H1 (cell line): ENCODE measurements at regions not wholly inside any gene's neighbourhood (a gene's known extent, or its start where the extent isn't known, plus 50 kb on each side); places are given as distances from the start of the nearest gene placed in this dataset.

Source experiments
- CTBP2 ChIP-seq: IDR thresholded peaks from 2 replicates; pipeline ENCODE4 v1.7.0; 2011; ENCODE audit warnings: borderline replicate concordance, mild to moderate bottlenecking, moderate library complexity, mixed read lengths, low read length; ENCODE audit not compliant: insufficient read depth, insufficient read length
- MAFK ChIP-seq: IDR thresholded peaks from 2 replicates; pipeline ENCODE4 v1.6.1; 2012; ENCODE audit warnings: low read depth, mild to moderate bottlenecking, improper control_type of control experiment, low read length
- NANOG ChIP-seq: IDR thresholded peaks from 2 replicates; pipeline ENCODE4 v1.6.1; 2011; ENCODE audit warnings: low read length, low read depth, mild to moderate bottlenecking, inconsistent platforms; ENCODE audit not compliant: insufficient read depth, poor library complexity, severe bottlenecking
- PHF8 ChIP-seq: fragments of 200-600 bp; sonication (generic); conservative IDR thresholded peaks from 2 replicates; pipeline ENCODE4 v1.7.1; 2012; ENCODE audit warnings: low read depth, mild to moderate bottlenecking, inconsistent platforms, low read length, moderate library complexity
- SAP30 ChIP-seq: fragments of 300-600 bp; sonication (generic); IDR thresholded peaks from 2 replicates; pipeline ENCODE4 v1.7.1; 2012; ENCODE audit warnings: low read length, moderate library complexity, mild to moderate bottlenecking, inconsistent platforms; ENCODE audit not compliant: insufficient read depth, insufficient replicate concordance
- SP4 ChIP-seq: IDR thresholded peaks from 2 replicates; pipeline ENCODE4 v1.6.1; 2012; ENCODE audit warnings: low read length, inconsistent platforms
- SUZ12 ChIP-seq: fragments of 200-600 bp; sonication (generic); IDR thresholded peaks from 2 replicates; pipeline ENCODE4 v1.6.1; 2012; ENCODE audit warnings: mild to moderate bottlenecking, inconsistent platforms, low read length, moderate library complexity, mixed read lengths
- TBP ChIP-seq: IDR thresholded peaks from 2 replicates; pipeline ENCODE4 v1.6.1; 2011; ENCODE audit warnings: low read depth, low read length, improper control_type of control experiment
- TF ChIP-seq, protein P1 (sequence below): fragments of 300-600 bp; sonication (generic); IDR thresholded peaks from 2 replicates; pipeline ENCODE4 v1.7.1; 2012; ENCODE audit warnings: low read length, moderate library complexity, mild to moderate bottlenecking, inconsistent platforms; ENCODE audit not compliant: insufficient replicate concordance
- TF ChIP-seq, protein P2 (sequence below): IDR thresholded peaks from 2 replicates; pipeline ENCODE4 v1.6.1; 2011; ENCODE audit warnings: low read depth, mild to moderate bottlenecking, low read length; ENCODE audit not compliant: insufficient read depth
- TF ChIP-seq, protein P3 (sequence below): IDR thresholded peaks from 2 replicates; pipeline ENCODE4 v1.6.1; 2012; ENCODE audit warnings: inconsistent platforms

DNA sequence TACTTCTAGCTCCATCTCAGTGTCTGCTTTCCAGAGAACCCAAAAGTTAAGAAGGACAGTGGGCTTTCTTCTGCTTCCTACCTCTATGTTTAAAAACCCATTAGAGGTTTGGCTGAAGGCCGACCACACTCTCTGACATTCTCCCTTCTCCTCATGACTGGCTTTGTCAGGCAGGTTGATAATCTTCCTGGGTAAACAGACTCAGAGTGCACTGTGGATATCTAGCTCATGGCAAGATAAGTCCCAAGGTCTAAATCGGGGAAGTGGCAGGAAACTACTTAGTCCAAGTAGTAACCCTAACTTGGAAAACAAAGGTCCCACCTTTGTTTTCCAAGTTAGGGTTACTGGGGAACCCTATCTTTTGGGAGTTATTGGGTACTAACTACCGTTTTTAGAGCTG is 161.9 kb upstream of the SPAG17 start (continued):
- TF ChIP-seq, protein P1, sequence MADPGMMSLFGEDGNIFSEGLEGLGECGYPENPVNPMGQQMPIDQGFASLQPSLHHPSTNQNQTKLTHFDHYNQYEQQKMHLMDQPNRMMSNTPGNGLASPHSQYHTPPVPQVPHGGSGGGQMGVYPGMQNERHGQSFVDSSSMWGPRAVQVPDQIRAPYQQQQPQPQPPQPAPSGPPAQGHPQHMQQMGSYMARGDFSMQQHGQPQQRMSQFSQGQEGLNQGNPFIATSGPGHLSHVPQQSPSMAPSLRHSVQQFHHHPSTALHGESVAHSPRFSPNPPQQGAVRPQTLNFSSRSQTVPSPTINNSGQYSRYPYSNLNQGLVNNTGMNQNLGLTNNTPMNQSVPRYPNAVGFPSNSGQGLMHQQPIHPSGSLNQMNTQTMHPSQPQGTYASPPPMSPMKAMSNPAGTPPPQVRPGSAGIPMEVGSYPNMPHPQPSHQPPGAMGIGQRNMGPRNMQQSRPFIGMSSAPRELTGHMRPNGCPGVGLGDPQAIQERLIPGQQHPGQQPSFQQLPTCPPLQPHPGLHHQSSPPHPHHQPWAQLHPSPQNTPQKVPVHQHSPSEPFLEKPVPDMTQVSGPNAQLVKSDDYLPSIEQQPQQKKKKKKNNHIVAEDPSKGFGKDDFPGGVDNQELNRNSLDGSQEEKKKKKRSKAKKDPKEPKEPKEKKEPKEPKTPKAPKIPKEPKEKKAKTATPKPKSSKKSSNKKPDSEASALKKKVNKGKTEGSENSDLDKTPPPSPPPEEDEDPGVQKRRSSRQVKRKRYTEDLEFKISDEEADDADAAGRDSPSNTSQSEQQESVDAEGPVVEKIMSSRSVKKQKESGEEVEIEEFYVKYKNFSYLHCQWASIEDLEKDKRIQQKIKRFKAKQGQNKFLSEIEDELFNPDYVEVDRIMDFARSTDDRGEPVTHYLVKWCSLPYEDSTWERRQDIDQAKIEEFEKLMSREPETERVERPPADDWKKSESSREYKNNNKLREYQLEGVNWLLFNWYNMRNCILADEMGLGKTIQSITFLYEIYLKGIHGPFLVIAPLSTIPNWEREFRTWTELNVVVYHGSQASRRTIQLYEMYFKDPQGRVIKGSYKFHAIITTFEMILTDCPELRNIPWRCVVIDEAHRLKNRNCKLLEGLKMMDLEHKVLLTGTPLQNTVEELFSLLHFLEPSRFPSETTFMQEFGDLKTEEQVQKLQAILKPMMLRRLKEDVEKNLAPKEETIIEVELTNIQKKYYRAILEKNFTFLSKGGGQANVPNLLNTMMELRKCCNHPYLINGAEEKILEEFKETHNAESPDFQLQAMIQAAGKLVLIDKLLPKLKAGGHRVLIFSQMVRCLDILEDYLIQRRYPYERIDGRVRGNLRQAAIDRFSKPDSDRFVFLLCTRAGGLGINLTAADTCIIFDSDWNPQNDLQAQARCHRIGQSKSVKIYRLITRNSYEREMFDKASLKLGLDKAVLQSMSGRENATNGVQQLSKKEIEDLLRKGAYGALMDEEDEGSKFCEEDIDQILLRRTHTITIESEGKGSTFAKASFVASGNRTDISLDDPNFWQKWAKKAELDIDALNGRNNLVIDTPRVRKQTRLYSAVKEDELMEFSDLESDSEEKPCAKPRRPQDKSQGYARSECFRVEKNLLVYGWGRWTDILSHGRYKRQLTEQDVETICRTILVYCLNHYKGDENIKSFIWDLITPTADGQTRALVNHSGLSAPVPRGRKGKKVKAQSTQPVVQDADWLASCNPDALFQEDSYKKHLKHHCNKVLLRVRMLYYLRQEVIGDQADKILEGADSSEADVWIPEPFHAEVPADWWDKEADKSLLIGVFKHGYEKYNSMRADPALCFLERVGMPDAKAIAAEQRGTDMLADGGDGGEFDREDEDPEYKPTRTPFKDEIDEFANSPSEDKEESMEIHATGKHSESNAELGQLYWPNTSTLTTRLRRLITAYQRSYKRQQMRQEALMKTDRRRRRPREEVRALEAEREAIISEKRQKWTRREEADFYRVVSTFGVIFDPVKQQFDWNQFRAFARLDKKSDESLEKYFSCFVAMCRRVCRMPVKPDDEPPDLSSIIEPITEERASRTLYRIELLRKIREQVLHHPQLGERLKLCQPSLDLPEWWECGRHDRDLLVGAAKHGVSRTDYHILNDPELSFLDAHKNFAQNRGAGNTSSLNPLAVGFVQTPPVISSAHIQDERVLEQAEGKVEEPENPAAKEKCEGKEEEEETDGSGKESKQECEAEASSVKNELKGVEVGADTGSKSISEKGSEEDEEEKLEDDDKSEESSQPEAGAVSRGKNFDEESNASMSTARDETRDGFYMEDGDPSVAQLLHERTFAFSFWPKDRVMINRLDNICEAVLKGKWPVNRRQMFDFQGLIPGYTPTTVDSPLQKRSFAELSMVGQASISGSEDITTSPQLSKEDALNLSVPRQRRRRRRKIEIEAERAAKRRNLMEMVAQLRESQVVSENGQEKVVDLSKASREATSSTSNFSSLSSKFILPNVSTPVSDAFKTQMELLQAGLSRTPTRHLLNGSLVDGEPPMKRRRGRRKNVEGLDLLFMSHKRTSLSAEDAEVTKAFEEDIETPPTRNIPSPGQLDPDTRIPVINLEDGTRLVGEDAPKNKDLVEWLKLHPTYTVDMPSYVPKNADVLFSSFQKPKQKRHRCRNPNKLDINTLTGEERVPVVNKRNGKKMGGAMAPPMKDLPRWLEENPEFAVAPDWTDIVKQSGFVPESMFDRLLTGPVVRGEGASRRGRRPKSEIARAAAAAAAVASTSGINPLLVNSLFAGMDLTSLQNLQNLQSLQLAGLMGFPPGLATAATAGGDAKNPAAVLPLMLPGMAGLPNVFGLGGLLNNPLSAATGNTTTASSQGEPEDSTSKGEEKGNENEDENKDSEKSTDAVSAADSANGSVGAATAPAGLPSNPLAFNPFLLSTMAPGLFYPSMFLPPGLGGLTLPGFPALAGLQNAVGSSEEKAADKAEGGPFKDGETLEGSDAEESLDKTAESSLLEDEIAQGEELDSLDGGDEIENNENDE: no peak
- TF ChIP-seq MAFK (no peak), CTBP2 (no peak), SUZ12 (no peak), SP4 (no peak), TBP (no peak), SAP30 (no peak), NANOG (no peak), PHF8 (no peak)
- TF ChIP-seq, protein P2, sequence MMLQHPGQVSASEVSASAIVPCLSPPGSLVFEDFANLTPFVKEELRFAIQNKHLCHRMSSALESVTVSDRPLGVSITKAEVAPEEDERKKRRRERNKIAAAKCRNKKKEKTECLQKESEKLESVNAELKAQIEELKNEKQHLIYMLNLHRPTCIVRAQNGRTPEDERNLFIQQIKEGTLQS: no peak
- TF ChIP-seq, protein P3, sequence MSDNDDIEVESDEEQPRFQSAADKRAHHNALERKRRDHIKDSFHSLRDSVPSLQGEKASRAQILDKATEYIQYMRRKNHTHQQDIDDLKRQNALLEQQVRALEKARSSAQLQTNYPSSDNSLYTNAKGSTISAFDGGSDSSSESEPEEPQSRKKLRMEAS: no peak
